Choroid plexus epithelial cell (primary cell): ENCODE measurements at regions not wholly inside any gene's neighbourhood (a gene's known extent, or its start where the extent isn't known, plus 50 kb on each side); places are given as distances from the start of the nearest gene placed in this dataset.
"Not testable (repeated sequence)": the region's sequence is repeated elsewhere in the genome, so short reads cannot be mapped to it uniquely, and the experiment has no call there.

ENCODE experiments used
- DNase-seq: peaks from one replicate; pipeline ENCODE4 v3.0.0-alpha.2; 2010; ENCODE audit warnings: low read depth
- H3K4me3 ChIP-seq: 2 replicates; pipeline ENCODE4 v1.5.1; 2011; ENCODE audit warnings: low read depth, mild to moderate bottlenecking, control low read depth, low read length, moderate library complexity
- TF ChIP-seq, protein P1 (sequence below): conservative IDR thresholded peaks from 2 replicates; pipeline ENCODE4 v1.5.1; 2011; ENCODE audit warnings: low read depth, mild to moderate bottlenecking, control low read depth, inconsistent platforms, low read length, moderate library complexity

DNA sequence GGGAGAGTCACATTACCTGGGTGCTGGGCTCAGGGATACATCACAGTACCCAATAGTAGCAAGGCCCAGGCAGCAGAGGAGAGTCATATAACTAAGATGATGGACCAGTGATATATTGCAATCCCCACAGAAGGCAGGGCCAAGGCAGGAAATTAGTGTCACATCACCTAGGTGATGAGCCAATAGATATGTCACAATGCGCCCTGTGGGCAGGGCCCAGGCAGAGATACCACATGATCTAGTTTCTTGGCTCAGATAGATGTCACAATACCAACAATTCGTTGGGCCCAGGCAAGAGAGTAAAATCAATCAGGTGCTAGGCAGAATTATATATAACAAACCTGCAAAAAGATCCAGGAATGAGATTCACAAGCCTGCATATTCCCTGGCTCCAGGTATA lies 2111.5 kb downstream of the TP53TG3F start:
- H3K4me3 ChIP-seq = no peak overlapping the region
- DNase-seq = no peak
- TF ChIP-seq, protein P1, sequence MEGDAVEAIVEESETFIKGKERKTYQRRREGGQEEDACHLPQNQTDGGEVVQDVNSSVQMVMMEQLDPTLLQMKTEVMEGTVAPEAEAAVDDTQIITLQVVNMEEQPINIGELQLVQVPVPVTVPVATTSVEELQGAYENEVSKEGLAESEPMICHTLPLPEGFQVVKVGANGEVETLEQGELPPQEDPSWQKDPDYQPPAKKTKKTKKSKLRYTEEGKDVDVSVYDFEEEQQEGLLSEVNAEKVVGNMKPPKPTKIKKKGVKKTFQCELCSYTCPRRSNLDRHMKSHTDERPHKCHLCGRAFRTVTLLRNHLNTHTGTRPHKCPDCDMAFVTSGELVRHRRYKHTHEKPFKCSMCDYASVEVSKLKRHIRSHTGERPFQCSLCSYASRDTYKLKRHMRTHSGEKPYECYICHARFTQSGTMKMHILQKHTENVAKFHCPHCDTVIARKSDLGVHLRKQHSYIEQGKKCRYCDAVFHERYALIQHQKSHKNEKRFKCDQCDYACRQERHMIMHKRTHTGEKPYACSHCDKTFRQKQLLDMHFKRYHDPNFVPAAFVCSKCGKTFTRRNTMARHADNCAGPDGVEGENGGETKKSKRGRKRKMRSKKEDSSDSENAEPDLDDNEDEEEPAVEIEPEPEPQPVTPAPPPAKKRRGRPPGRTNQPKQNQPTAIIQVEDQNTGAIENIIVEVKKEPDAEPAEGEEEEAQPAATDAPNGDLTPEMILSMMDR = no peak

DNA sequence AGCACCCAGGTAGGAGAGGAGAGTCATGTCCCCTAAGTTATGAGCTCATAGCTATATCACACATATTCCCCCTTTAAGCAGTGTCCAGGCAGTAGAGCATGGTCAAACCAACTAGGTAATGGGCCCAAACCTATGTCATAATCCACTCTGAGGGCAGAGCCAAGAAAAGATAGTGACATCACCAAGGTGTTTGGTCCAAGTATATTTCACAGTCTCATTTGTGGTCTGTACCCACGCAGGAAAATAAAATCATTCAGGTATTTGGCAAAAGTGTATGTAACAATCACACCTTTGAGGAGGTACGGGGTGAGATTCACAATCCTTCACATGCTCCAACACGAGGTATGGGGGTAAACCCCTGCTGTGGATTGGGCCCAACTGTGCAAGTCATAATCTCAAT lies 2112.8 kb downstream of the TP53TG3F start:
- no peak for DNase-seq
- no peak overlapping the region for H3K4me3 ChIP-seq
- TF ChIP-seq, protein P1 = no peak

DNA sequence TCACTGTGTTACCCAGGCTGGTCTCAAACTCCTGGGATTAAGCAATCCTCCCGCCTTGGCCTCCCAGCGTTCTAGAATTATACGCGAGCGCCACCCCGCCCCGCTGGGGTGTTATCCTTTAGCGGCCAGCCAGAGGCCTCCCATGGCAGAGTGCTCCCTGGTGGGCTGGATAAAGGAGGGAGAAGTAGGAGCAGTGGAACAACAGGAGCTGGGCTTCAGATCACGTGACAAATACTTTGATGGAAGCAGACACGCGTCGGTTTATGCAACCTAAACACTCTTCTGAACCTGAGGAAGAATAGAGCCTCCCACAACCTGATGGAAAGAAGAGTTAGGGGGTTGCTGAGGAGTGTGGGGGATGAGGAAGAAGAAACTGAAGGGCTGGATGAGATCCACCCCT lies 2114.0 kb downstream of the TP53TG3F start:
- TF ChIP-seq, protein P1 = no peak
- H3K4me3 ChIP-seq = no peak overlapping the region

DNA sequence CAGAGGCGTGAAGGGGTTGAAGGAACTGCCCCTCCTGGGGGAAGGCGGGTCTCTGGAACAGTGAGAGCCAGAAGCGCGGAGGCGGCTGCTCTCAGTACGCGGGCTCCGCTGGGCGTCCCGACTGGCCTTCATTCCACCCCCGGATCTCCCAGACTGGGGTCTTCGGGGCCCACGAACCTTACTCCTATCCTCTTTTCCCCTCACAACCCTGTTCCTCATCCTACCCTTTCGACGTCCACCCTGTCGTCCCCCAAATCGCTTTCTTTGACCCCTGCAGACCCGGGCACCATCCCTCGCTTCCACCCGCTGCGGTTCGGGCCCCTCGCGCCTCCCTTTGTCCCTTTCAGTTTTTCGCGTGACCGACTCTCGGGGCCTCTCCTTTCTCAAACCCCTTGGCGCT lies 2114.6 kb downstream of the TP53TG3F start:
- TF ChIP-seq, protein P1 = no peak
- no peak overlapping the region for H3K4me3 ChIP-seq
- DNase-seq = no peak

More for the DNA sequence above, 2114.0 kb downstream of the TP53TG3F start:
- DNase-seq = no peak

DNA sequence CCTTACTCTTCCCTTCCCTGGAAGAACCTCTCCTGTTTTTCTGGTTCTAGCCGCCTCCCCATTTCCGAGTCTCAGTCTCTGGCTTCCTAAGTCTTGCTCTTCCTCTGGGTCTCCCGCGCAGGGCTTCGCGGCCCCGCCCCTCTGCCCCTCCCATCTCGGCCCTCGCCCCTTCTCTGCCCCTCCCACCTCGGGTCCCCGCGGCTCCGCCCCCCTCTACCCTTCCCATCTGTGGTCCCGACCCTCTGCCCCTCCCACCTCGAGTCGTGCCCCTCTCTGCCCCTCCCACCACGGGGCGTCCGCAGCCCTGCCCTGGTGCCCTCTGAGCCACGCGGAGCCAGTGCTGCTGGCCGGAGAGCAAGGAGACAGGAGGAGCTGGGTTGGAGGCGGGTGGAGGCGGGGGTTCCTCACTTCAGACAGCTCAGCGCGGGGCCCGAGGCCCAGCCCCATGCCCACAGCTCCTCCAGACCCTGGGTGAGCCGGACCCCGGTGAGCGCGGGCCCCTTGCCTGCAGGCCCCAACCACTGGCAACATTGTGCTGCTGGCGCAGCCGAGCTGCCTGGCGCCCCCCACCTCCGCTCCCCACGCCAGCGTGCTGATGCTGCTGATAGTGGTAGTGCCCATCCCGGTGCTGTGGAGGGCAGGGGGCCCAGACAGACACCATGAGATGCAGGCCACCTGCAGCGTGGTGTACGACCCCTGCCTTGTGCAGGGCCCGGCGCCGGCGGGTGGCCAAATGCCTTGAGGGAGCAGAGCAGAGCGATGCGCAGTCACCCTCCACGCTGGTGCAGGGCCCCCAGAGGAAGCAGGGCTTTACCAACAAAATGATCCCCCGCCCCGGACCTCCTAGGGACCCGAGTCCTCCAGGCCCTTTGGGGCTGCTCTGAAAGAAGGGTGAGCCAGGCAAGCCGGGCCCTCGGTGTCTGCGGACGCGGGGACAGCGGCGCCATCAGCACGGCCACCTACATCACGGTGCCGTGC lies 2115.3 kb downstream of the TP53TG3F start:
- no peak for DNase-seq
- TF ChIP-seq, protein P1 = no peak
- no peak overlapping the region for H3K4me3 ChIP-seq

DNA sequence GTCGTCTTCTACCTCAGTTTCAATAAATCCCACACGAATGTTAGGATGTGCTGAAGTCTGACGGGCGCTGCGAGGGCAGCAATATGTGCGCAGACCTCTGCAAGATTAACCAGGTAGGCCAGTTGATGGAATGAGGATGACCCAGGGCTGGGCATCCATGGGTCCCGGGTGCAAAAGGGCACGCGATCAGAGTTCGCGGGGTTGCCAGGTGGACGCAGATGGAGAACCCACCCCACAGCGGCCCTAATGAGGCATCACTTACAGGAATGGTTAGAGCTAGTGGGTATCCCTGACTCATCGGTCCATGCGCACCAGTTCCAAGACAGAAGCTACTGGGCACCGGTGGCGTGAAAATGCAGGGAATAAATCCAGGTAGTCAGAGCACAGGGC lies 2116.0 kb downstream of the TP53TG3F start:
- DNase-seq = no peak
- H3K4me3 ChIP-seq = no peak overlapping the region
- TF ChIP-seq, protein P1 = no peak

DNA sequence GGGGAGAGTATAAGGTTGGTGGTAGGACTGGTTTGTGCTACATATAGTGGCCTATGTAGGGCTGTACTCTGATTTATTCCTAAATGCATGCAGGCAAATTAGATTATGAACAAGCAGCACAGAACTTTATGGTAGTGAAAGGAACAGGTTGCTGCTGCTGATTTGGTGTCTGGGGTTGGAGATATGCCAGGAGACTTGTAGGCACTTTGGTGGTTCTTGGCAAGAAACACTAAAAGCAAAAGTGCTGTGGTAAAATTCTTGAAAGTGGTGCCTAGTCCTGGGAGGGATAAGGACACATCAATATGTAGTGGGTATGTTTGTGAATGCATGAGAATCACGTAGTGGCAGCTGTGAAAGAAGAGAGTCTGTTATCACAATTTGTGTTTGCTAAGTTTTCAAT lies 2126.0 kb downstream of the TP53TG3F start:
- TF ChIP-seq, protein P1 = no peak
- H3K4me3 ChIP-seq = no peak overlapping the region
- DNase-seq = no peak

DNA sequence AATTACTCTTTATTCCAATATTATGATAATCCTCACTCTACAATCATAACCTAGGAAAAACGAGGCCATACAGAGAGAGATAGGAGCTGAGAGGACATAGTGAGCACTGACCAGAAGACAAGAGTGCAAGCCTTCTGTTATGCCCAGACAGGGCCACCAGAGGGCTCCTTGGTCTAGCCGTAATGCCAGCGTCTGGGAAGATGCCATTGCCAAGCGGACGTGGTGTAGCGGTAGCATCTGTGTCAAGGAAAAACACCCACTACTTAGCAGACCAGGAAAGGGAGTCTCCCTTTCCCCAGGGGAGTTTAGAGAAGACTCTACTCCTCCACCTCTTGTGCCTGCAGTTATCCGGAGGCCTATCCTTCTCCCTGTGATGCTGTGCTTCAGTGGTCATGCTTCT lies 2131.5 kb downstream of the TP53TG3F start:
- DNase-seq, H3K4me3 ChIP-seq: not testable (repeated sequence)
